ENCODE measurements at regions not wholly inside any gene's neighbourhood (a gene's known extent, or its start where the extent isn't known, plus 50 kb on each side); places are given as distances from the start of the nearest gene placed in this dataset.

DNA sequence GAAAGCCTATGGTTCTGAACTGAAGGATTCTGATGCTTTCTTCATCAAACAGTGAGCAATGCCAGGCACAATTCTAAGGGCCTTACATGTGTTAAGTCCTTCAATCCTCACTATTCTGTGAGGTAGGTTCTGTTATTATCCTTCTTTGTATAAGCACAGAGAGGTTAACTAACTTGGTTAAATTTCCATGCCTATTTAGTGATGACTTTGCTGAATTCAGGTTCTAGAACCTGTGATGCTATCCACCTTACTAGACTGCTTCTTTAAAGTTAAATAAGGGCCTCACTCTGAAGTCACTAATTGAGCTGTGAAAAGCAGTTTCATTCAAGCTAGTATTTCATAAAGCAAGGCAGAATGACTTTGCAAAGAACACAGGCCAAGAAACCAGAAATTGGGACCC lies 138.9 kb upstream of the PARP11 start:
- TF ChIP-seq, protein P1, sequence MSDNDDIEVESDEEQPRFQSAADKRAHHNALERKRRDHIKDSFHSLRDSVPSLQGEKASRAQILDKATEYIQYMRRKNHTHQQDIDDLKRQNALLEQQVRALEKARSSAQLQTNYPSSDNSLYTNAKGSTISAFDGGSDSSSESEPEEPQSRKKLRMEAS (IDR thresholded peaks at IDR 0.05; ENCODE audit: low read depth) = no peak
- TF ChIP-seq CTCF (IDR thresholded peaks at IDR 0.05) (no peak), EP300 (IDR thresholded peaks at IDR 0.05; ENCODE audit: borderline replicate concordance in 1 of 2, low read depth in 1 of 2, low read length in 1 of 2) (no peak), TCF12 (IDR thresholded peaks at IDR 0.05) (no peak), EZH2phosphoT487 (IDR thresholded peaks at IDR 0.05; ENCODE audit: borderline replicate concordance, low read depth) (no peak)
- TF ChIP-seq, protein P2, sequence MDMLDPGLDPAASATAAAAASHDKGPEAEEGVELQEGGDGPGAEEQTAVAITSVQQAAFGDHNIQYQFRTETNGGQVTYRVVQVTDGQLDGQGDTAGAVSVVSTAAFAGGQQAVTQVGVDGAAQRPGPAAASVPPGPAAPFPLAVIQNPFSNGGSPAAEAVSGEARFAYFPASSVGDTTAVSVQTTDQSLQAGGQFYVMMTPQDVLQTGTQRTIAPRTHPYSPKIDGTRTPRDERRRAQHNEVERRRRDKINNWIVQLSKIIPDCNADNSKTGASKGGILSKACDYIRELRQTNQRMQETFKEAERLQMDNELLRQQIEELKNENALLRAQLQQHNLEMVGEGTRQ (IDR thresholded peaks at IDR 0.05; ENCODE audit: borderline replicate concordance, low read depth, low read length) = no peak
